ENCODE measurements at regions not wholly inside any gene's neighbourhood (a gene's known extent, or its start where the extent isn't known, plus 50 kb on each side); places are given as distances from the start of the nearest gene placed in this dataset.

DNA sequence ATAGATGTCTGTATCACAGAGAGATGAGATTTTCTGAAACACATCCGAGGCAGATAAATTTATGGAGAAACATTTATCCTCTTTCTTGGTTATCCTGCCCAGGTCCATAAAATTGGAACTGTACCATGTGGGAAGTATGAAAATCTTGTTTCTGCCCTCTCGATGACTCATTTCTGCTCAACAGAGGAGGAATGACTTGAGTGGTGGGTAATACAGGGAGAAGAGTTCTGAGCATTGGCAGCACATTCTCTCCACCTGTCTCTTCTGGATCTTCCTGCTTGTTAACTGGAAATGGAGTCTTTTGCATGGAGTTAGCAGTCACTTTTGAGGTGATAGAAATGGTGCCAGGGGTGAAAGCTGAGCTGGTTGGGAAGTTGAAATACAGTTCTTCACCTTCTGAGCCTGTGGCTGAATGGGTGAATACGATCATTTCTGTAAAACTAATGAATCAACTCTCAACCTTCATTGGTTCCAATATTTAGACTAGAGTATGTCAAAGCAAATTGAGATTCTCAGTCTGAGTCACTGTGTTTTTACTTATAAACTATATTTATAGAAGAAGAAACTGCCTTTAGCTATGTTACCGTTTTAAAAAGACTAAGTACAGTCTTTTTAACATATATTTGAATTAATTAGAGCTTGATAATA, 945.5 kb downstream of the SORCS3 start:
- TF ChIP-seq, protein P1, sequence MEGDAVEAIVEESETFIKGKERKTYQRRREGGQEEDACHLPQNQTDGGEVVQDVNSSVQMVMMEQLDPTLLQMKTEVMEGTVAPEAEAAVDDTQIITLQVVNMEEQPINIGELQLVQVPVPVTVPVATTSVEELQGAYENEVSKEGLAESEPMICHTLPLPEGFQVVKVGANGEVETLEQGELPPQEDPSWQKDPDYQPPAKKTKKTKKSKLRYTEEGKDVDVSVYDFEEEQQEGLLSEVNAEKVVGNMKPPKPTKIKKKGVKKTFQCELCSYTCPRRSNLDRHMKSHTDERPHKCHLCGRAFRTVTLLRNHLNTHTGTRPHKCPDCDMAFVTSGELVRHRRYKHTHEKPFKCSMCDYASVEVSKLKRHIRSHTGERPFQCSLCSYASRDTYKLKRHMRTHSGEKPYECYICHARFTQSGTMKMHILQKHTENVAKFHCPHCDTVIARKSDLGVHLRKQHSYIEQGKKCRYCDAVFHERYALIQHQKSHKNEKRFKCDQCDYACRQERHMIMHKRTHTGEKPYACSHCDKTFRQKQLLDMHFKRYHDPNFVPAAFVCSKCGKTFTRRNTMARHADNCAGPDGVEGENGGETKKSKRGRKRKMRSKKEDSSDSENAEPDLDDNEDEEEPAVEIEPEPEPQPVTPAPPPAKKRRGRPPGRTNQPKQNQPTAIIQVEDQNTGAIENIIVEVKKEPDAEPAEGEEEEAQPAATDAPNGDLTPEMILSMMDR (IDR thresholded peaks at IDR 0.05) = no peak
- TF ChIP-seq POLR2A (IDR thresholded peaks at IDR 0.05) = no peak

Measured in uterus (tissue), 2 donors.